AG04450 (cell line): ENCODE measurements at regions not wholly inside any gene's neighbourhood (a gene's known extent, or its start where the extent isn't known, plus 50 kb on each side); places are given as distances from the start of the nearest gene placed in this dataset.

Experiments used
- CTCF ChIA-PET: fragments of 300-600, 350-600 bp; formaldehyde crosslinking; extraction: SDS; loops from one replicate; lab custom pipeline; 2022; ENCODE audit warnings: antibody characterized with exemption, inconsistent platforms; lab: Charles Lee
- POLR2A ChIA-PET: fragments of 350-600 bp; formaldehyde crosslinking; extraction: SDS; loops from one replicate; lab custom pipeline; 2021; ENCODE audit warnings: antibody characterized with exemption, inconsistent platforms; lab: Yijun Ruan, JAX
- DNase-seq: peaks from one replicate; pipeline ENCODE4 v3.0.0-alpha.2; 2011; ENCODE audit warnings: low read depth, low spot score
- H3K27ac ChIP-seq: one replicate; pipeline ENCODE4 v1.5.1; 2012; ENCODE audit warnings: low read depth, low read length, control low read depth
- H3K27me3 ChIP-seq: one replicate; pipeline ENCODE4 v1.6.0; 2012; ENCODE audit warnings: low read length; ENCODE audit not compliant: control insufficient read depth, insufficient read depth
- H3K4me3 ChIP-seq: 2 replicates; pipeline ENCODE4 v1.5.1; 2011; ENCODE audit warnings: mild to moderate bottlenecking, low read depth, low read length, control low read depth
- H3K9me3 ChIP-seq: 2 replicates; pipeline ENCODE4 v1.5.1; 2012; ENCODE audit warnings: low read length; ENCODE audit not compliant: control insufficient read depth, insufficient read depth
- TF ChIP-seq, protein P1 (sequence below): IDR thresholded peaks from 2 replicates; pipeline ENCODE4 v1.5.1; 2011; ENCODE audit warnings: low read depth, low read length, control low read depth, inconsistent platforms

DNA sequence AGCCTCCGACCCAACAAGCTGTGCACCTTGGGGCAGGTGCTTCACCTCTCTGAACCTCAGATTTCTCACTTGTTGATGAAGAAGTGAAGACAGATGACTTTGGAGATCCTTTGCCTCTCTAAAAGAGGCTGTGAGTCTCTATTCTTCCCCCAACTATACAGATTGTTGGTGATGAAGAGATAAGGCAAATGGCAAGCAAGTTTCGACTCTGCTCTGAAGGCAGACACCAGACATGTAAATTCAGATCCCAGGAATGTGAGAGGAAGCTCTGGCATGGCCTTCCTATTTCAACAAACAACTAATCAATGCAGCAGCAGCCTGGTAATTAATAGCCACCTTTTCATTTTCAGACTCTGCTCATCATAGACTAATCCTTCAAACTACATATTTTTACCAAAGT, 74.2 kb upstream of the EGR2 start:
- no peak overlapping the region for H3K4me3 ChIP-seq
- H3K9me3 ChIP-seq, result no peaks in the 10 kb centered on the region
- peaks cover 4% of the 10 kb centered on the region for H3K27me3 ChIP-seq
- TF ChIP-seq, protein P1, sequence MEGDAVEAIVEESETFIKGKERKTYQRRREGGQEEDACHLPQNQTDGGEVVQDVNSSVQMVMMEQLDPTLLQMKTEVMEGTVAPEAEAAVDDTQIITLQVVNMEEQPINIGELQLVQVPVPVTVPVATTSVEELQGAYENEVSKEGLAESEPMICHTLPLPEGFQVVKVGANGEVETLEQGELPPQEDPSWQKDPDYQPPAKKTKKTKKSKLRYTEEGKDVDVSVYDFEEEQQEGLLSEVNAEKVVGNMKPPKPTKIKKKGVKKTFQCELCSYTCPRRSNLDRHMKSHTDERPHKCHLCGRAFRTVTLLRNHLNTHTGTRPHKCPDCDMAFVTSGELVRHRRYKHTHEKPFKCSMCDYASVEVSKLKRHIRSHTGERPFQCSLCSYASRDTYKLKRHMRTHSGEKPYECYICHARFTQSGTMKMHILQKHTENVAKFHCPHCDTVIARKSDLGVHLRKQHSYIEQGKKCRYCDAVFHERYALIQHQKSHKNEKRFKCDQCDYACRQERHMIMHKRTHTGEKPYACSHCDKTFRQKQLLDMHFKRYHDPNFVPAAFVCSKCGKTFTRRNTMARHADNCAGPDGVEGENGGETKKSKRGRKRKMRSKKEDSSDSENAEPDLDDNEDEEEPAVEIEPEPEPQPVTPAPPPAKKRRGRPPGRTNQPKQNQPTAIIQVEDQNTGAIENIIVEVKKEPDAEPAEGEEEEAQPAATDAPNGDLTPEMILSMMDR, result no peak
- ChIA-PET CTCF (no interaction called here), POLR2A (no interaction called here)
- H3K27ac ChIP-seq, result no peak overlapping the region
- DNase-seq, result no peak

DNA sequence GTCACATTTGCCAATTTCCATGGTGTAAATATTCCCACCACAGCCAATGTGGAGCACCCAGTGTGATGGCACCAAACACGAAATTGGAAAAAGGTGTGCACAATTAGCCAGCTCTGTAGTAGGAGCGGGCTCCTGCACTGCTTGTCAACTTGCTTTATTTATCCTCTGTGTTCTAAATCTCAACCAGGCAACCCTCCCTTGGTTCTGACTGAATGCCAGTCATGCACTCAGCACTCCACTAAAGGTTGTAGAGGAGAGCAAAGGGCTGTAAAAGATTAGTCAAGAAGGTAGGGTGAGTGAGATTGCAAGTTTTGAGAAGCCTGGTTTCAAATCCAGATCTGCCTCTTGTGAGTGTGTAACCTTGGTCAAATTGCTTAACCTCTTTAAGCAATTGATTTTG, 71.5 kb upstream of the EGR2 start:
- TF ChIP-seq, protein P1, result no peak
- no peak overlapping the region for H3K4me3 ChIP-seq
- H3K9me3 ChIP-seq, result no peaks in the 10 kb centered on the region
- DNase-seq, result no peak
- peaks cover 10% of the 10 kb centered on the region for H3K27me3 ChIP-seq
- ChIA-PET CTCF (no interaction called here), POLR2A (no interaction called here)
- H3K27ac ChIP-seq, result no peak overlapping the region

DNA sequence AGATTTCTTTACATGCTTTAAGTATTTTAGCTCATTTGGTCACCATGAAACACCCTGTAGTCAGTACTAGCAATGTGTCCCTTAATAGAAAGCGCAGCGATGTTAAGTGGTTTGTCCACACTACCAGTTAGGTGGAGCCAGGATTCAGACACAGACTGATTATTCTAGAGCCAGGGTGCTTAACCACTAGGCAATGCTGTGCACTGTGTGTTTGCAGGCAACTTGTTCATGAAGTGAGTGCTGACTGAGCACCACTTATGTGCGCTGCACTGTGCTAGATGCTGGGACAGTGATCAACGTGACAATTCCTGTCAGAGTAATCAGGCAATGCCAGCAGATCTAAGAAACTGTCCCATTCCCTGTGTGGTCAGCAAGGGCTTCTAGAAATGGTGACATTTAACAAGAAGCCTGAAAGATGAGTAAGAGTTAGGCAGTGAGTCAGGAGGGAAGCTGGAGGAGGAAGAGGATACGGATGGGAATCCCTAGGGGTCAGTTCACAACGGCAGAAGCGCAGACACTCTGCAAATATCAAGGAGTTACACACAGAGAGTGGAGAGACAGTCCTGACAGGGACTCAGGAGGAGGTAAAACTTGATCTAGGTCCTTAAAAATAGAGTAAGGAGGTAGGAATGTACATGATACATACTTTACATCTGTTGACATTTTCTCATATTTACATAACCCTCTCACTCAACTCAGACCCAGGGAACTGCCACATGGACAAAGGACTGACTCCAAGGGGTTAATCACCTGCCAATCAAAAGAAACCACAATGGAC, 69.7 kb upstream of the EGR2 start:
- TF ChIP-seq, protein P1, result no peak
- POLR2A ChIA-PET, result no interaction called here
- Histone ChIP-seq H3K27me3 (peaks cover 13% of the 10 kb centered on the region), H3K9me3 (no peaks in the 10 kb centered on the region), H3K27ac (no peak overlapping the region), H3K4me3 (no peak overlapping the region)
- no peak for DNase-seq
- CTCF ChIA-PET, result no interaction called here

DNA sequence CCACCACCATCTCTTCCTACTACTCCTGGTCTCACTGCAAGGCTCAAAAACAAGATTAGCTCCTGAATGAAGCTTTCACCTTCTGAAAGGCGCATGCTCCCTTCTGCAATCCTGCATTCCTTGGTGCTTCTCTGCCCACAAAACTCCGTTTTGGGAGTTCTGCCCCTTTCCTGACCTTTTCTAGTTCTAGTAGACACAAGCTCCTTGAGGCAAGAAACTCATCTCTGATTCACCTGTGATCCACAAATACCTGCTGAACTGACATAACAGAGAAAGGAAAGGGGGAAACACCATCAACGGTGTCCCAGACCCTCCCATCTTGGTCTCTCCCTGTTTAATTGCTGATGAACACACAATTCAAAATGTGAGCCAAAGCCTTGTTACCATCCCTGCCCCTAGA, 64.0 kb upstream of the EGR2 start:
- Histone ChIP-seq H3K27me3 (peaks cover 13% of the 10 kb centered on the region), H3K27ac (no peak overlapping the region), H3K4me3 (no peak overlapping the region), H3K9me3 (no peaks in the 10 kb centered on the region)
- CTCF ChIA-PET, result no interaction called here
- POLR2A ChIA-PET, result no interaction called here
- TF ChIP-seq, protein P1, result no peak
- DNase-seq, result no peak

DNA sequence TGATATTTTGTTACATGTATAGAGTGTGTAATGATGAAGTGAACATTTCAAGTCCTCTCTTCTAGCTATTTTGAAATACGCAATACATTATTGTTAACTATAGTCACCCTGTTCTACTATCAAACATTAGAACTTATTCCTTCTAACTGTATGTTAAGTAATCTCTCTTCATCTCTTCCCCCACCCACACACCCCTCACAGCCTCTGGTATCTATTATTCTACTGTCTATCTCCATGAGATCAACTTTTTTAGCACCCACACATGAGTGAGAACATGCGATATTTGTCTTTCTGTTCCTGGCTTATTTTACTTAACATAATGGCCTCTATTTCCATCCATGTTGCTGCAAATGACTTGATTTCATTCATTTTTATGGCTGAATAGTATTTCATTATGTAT, 57.7 kb upstream of the EGR2 start:
- Histone ChIP-seq H3K4me3 (no peak overlapping the region), H3K9me3 (no peaks in the 10 kb centered on the region), H3K27ac (no peak overlapping the region), H3K27me3 (no peaks in the 10 kb centered on the region)
- DNase-seq, result no peak
- TF ChIP-seq, protein P1, result no peak
- ChIA-PET CTCF (no interaction called here), POLR2A (no interaction called here)
